ENCODE measurements at regions not wholly inside any gene's neighbourhood (a gene's known extent, or its start where the extent isn't known, plus 50 kb on each side); places are given as distances from the start of the nearest gene placed in this dataset.

- TF ChIP-seq POLR2AphosphoS5 (IDR thresholded peaks at IDR 0.05; ENCODE audit: insufficient read depth, low read depth, low read length) (no peak), EZH2 (IDR thresholded peaks at IDR 0.05; ENCODE audit: borderline replicate concordance, low read depth, low read length, severe bottlenecking) (no peak), CTCF (IDR thresholded peaks at IDR 0.05; ENCODE audit: extremely low read depth in 1 of 2, insufficient read depth in 1 of 2, low read depth in 1 of 2, low read length in 2 of 2) (no peak), FOS (IDR thresholded peaks at IDR 0.05; ENCODE audit: borderline replicate concordance, insufficient read depth, low read length) (no peak), POLR2A (IDR thresholded peaks at IDR 0.05; ENCODE audit: low read depth, low read length) (no peak), MAX (IDR thresholded peaks at IDR 0.05; ENCODE audit: insufficient read depth, insufficient read length) (no peak), GATA2 (IDR thresholded peaks at IDR 0.05; ENCODE audit: insufficient read depth, insufficient read length, low read depth, low read length) (no peak)
Measured at GRCh38 chr13:70604448-70604847, 496.2 kb upstream of the KLHL1 start.
